H7 (cell line): ENCODE measurements at regions not wholly inside any gene's neighbourhood (a gene's known extent, or its start where the extent isn't known, plus 50 kb on each side); places are given as distances from the start of the nearest gene placed in this dataset.
"Not testable (repeated sequence)": the region's sequence is repeated elsewhere in the genome, so short reads cannot be mapped to it uniquely, and the experiment has no call there.

Experiments used
- DNase-seq: peaks from one replicate; pipeline ENCODE4 v3.0.0; 2012
- H3K27me3 ChIP-seq: 2 replicates; pipeline ENCODE4 v1.6.0; 2011; ENCODE audit warnings: mild to moderate bottlenecking, low read length; ENCODE audit not compliant: control insufficient read depth, insufficient read depth
- H3K36me3 ChIP-seq: replicated peaks from 2 replicates; pipeline ENCODE4 v1.5.1; 2011; ENCODE audit warnings: low read length; ENCODE audit not compliant: control insufficient read depth, insufficient read depth
- H3K4me3 ChIP-seq: 2 replicates; pipeline ENCODE4 v1.5.1; 2011; ENCODE audit warnings: low read depth, mild to moderate bottlenecking, control low read depth, low read length, moderate library complexity; ENCODE audit not compliant: insufficient read depth

- no peak overlapping the region for H3K4me3 ChIP-seq
- no peak for DNase-seq
- no peaks in the 10 kb centered on the region for H3K36me3 ChIP-seq
- no peaks in the 10 kb centered on the region for H3K27me3 ChIP-seq
Observed at GRCh38 chr14:89521988-89522387, 105.0 kb upstream of the FOXN3 start.

DNA sequence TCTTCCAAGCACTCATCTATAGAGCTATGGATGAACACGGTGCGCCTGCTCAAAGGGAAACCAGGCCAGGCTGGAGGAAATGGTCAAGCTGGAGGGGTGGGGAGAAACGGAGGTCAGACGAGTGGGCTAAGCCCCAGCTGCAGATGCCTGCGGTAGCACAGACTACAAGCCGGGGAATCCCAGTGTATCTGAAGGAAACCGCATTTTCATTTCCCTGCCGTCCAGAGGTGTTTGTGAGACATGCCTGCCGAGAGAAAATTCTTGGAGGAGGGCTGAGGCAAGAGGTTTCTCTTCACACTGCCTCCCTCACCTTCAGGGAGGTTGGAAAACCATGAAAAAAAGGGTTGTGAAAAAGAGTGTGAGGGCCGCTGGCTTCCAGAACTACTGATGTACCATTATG lies 102.0 kb upstream of the FOXN3 start:
- H3K27me3 ChIP-seq: no peaks in the 10 kb centered on the region
- no peak for DNase-seq
- no peaks in the 10 kb centered on the region; the same call in 1 of the 2 replicates for H3K36me3 ChIP-seq
- H3K4me3 ChIP-seq: no peak overlapping the region

DNA sequence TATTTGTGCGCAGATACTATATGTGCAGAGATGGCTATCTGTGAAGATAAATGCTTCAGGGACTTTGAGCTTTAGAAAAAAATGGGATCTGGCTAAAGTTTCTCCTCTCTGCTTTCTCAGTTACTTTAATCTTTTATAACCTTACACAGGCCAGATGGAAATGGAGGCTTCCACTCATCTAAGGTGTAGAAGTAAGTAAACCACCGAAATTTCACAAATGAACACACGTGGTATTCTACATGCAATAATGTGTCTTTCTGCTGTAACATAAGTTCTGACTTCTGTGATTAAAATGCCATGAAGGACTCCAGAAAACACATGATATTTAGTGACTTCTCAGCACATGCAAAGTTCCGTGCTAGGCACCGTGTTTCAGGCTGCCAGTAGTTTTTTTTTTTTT lies 99.1 kb upstream of the FOXN3 start:
- Histone ChIP-seq H3K36me3 (no peaks in the 10 kb centered on the region; the same call in 1 of the 2 replicates), H3K27me3 (no peaks in the 10 kb centered on the region), H3K4me3 (no peak overlapping the region)
- DNase-seq: no peak

DNA sequence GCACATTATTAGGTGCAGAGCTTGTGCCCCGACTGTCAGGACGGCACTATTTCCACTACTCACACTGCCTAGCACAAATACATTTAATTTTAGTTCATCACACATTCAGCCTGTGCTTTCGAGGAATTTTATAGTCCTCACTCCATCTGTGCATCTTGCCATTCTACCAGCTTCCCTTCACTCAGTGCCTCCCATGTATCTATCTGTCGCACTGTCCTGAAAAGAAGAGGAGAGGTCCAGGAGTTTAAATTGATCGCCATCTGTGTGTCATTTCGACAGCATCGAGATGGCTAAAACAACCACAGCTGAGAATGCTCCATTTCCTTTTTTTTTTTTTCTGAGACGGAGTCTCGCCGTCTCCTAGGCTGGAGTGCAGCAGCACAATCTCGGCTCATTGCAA lies 97.6 kb upstream of the FOXN3 start:
- Histone ChIP-seq H3K36me3 (no peaks in the 10 kb centered on the region; the same call in 1 of the 2 replicates), H3K4me3 (no peak overlapping the region), H3K27me3 (no peaks in the 10 kb centered on the region)
- no peak for DNase-seq

DNA sequence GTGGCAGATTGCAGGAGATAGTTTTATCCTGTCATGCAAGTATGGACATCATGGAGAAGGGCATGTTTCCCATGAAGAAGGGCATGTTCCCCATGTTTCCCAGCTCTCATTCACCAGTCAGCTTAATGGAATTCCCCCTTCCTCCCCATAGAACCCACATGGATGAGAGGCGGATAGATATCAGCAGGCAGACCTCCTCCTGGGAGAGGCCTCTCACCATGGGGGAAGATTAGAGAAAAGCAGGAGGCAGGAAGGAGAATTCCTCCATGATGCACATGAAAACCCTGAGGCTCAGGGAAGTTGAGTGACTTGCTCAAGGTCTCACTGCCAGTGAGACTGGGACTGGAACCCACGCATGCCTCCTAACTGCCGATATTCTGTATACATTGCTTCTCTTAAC lies 92.9 kb upstream of the FOXN3 start:
- H3K27me3 ChIP-seq: no peaks in the 10 kb centered on the region
- no peaks in the 10 kb centered on the region; the same call in 1 of the 2 replicates for H3K36me3 ChIP-seq
- H3K4me3 ChIP-seq: no peak overlapping the region
- no peak for DNase-seq

GRCh38 chr14:89508863-89509262 lies 91.8 kb upstream of the FOXN3 start:
- DNase-seq: no peak
- H3K27me3 ChIP-seq: no peaks in the 10 kb centered on the region
- no peaks in the 10 kb centered on the region; the same call in 1 of the 2 replicates for H3K36me3 ChIP-seq
- H3K4me3 ChIP-seq: no peak overlapping the region

GRCh38 chr14:89507926-89508460 lies 91.0 kb upstream of the FOXN3 start:
- Histone ChIP-seq H3K36me3 (no peaks in the 10 kb centered on the region; the same call in 1 of the 2 replicates), H3K27me3 (no peaks in the 10 kb centered on the region), H3K4me3 (no peak overlapping the region)
- DNase-seq: no peak

DNA sequence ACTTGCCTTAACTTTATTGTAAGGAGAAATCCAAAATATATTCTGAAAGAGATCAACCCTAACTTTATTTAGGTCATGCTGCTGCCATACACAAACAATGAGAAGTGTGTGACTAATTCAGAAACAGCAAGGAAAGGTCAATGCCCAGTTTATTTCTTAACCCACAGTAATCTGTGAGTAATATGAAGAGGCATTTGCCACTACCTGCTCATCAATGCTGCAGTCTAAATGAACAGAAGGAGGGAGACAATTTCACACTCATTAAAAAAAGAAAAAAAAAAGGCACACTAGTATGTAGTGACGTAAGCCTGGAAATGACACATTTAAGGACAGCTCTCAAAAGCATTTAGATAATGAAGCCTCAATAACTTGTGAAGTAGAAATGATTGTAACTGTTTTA lies 90.5 kb upstream of the FOXN3 start:
- H3K4me3 ChIP-seq: no peak overlapping the region
- DNase-seq: no peak
- no peaks in the 10 kb centered on the region for H3K27me3 ChIP-seq
- no peaks in the 10 kb centered on the region; the same call in 1 of the 2 replicates for H3K36me3 ChIP-seq

GRCh38 chr14:89506891-89507452 lies 89.9 kb upstream of the FOXN3 start:
- not testable (repeated sequence) for H3K4me3 ChIP-seq, H3K27me3 ChIP-seq, DNase-seq, H3K36me3 ChIP-seq

DNA sequence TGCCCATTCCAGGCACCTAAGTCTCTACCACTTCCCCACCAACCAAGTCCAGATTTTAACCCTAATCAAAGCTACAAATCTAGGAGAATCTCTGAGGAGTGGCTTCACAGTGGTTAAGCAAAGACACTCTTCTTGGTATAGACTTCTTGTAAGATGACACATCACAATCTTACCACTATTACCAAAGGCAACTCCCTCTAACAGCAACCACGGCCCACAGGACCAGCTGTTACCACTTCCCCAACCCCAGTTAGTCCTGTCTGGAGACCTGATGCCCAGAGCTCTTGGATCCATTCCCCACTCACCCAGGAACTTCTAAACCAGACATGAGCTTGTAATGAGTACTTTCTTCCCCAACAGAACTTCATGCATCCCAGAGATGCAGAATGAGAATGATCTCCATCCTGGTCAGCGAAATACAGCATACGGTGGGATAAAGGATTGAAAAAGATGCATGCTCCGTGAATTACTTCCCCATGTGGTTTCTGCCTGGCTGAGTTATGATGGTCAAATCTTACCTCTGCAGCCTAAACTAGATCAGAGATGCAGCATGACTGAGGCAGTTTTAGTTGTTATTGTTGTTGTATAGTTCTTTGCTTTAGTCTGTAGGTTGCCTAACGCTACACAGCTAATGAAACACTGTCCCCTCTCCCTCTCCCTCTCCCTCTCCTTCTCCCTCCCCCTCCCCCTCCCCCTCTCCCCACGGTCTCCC lies 87.7 kb upstream of the FOXN3 start:
- DNase-seq: no peak
- Histone ChIP-seq H3K36me3 (peaks cover 3% of the 10 kb centered on the region), H3K4me3 (no peak overlapping the region), H3K27me3 (no peaks in the 10 kb centered on the region)

DNA sequence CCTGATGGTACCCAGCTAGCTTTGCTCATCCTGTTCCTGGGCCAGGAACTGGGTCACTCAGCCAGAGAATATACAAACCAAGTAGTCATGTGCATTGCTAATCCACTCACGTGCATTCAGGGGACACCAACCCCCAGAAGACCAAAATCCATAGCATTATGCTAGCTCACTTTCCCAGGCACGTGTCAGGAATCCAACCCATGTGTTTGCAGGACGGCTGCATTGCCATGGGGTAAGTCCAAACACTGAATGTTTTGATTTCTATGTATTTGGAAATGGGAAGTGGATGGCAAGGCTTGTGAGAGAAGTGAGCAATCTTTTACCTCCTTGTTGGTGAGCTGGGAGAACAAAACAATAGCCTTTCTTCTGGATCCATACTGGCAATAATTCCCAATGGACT lies 87.1 kb upstream of the FOXN3 start:
- no peaks in the 10 kb centered on the region for H3K27me3 ChIP-seq
- peaks cover 3% of the 10 kb centered on the region for H3K36me3 ChIP-seq
- DNase-seq: no peak
- H3K4me3 ChIP-seq: no peak overlapping the region

- Histone ChIP-seq H3K4me3 (no peak overlapping the region), H3K27me3 (no peaks in the 10 kb centered on the region), H3K36me3 (peaks cover 3% of the 10 kb centered on the region)
- DNase-seq: no peak
Observed at GRCh38 chr14:89503431-89503996, 86.5 kb upstream of the FOXN3 start.

- H3K36me3 ChIP-seq: peaks cover 3% of the 10 kb centered on the region
- H3K27me3 ChIP-seq: no peaks in the 10 kb centered on the region
- no peak overlapping the region for H3K4me3 ChIP-seq
- no peak for DNase-seq
Observed at GRCh38 chr14:89502966-89503365, 85.9 kb upstream of the FOXN3 start.

DNA sequence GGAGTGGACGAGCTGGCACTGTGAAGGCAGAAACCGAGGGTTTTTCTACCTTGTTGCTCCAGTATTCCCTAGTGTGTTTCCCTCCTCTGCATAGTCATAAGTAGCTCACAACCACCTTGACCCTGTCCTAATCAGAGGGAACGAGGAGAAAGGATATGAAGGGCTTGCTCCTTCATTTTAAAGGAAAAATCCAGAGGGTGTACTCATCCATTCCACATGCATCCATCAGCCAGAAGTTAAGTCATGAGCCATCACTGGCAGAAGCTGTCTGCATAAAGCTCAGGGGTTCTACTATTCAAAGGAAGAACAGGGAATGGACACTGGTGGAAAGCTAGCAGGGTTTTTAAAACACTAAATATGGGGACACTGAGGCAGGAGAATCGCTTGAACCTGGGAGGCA lies 84.3 kb upstream of the FOXN3 start:
- H3K36me3 ChIP-seq: peaks cover 3% of the 10 kb centered on the region
- DNase-seq: no peak
- no peaks in the 10 kb centered on the region for H3K27me3 ChIP-seq
- H3K4me3 ChIP-seq: no peak overlapping the region

DNA sequence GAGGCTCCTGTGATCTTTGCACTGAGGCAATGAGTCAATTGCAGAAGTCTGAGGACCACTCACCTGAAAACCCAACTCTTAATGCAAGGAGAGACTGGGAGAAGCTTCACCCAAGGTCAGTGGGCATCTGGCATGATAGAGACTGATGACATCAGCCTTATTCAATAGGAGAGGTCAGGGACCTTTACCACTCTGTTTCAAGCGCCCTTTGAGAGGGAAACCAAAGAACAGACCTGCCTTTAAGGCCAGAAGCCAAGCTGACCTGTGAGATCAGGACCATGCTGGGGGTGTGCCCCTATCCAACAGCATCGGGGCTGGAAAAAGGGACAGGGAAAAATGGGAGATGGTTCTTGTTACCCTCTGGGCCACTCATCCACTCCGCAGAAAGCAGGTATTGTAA lies 83.3 kb upstream of the FOXN3 start:
- peaks cover 3% of the 10 kb centered on the region for H3K36me3 ChIP-seq

More for the DNA sequence above, 83.3 kb upstream of the FOXN3 start:
- Histone ChIP-seq H3K27me3 (no peaks in the 10 kb centered on the region), H3K4me3 (no peak overlapping the region)
- DNase-seq: no peak
